HepG2 (cell line): ENCODE measurements at regions not wholly inside any gene's neighbourhood (a gene's known extent, or its start where the extent isn't known, plus 50 kb on each side); places are given as distances from the start of the nearest gene placed in this dataset.

ENCODE experiments used
- ATAC-seq: fragments of 200-7000 bp; cut with Tn5 transposase; 3 replicates; pipeline ENCODE4 v1.9.1; 2020; ENCODE audit warnings: mild to moderate bottlenecking, moderate library complexity
- BruUV-seq: library from RNA; stranded (reverse); fragments of 400-500 nt; replicated peaks from 2 replicates; lab custom pipeline; 2021; lab: Mats Ljungman, UMichigan
- CTCF ChIA-PET: fragments of 300-600 bp; formaldehyde crosslinking; extraction: SDS; loops from one replicate; lab custom pipeline; 2021; ENCODE audit warnings: low total read pairs, inconsistent platforms, low intra/inter-chr PET ratio; lab: Yijun Ruan, JAX
- POLR2A ChIA-PET: fragments of 350-600 bp; sonication (Branson Sonifier 250); formaldehyde crosslinking; loops from one replicate; lab custom pipeline; 2020; ENCODE audit warnings: antibody characterized with exemption, inconsistent platforms; lab: Yijun Ruan, JAX
- DNase-seq: peaks from one replicate; pipeline ENCODE4 v3.0.0-alpha.2; 2015; ENCODE audit warnings: low spot score
- FAIRE-seq: peaks from 3 replicates; lab custom pipeline; 2011; peaks lifted over from hg19 to GRCh38; lab: Jason Lieb, UNC
- H2AFZ ChIP-seq: one replicate; pipeline ENCODE4 v1.6.1; 2011; ENCODE audit warnings: low read length, inconsistent platforms
- H3K27ac ChIP-seq: fragments of 300-600 bp; 3 replicates; pipeline ENCODE4 v1.8.0; 2011; ENCODE audit warnings: mixed run types, mild to moderate bottlenecking, mixed read lengths, low read length, inconsistent platforms; ENCODE audit not compliant: insufficient read depth; ENCODE audit errors: extremely low read length
- H3K27me3 ChIP-seq, 2 experiments: fragments of 200-600 bp in 1 of 2; 2 replicates in 1 of 2; 3 replicates in 1 of 2; pipeline versions ENCODE4 v1.6.0 to v1.8.0; 2011; ENCODE audit warnings: low read length in 2 of 2, mild to moderate bottlenecking in 2 of 2, moderate library complexity in 2 of 2, inconsistent platforms in 1 of 2; ENCODE audit not compliant: insufficient read depth in 2 of 2, control insufficient read depth in 1 of 2
- H3K36me3 ChIP-seq, 2 experiments: fragments of 200-600 bp in 1 of 2; replicated peaks in 1 of 2; 2 replicates in 1 of 2; 3 replicates in 1 of 2; pipeline versions ENCODE4 v1.5.1 to v1.8.0; 2011; ENCODE audit warnings: low read length in 2 of 2, inconsistent platforms in 1 of 2; ENCODE audit not compliant: insufficient read depth in 2 of 2, control insufficient read depth in 1 of 2
- H3K4me1 ChIP-seq: 2 replicates; pipeline ENCODE4 v1.5.1; 2012; ENCODE audit warnings: low read length, inconsistent platforms; ENCODE audit not compliant: insufficient read depth
- H3K4me2 ChIP-seq: 2 replicates; pipeline ENCODE4 v1.6.0; 2011; ENCODE audit warnings: low read depth, low read length, inconsistent platforms
- H3K4me3 ChIP-seq, 3 experiments: fragments of 200-600 bp in 1 of 3; sonication (generic), shearing (Covaris generic) in 1 of 3; replicated peaks in 1 of 3; 2 replicates each; pipeline ENCODE4 v1.5.1; 2011 to 2016; ENCODE audit warnings: low read length in 3 of 3, inconsistent platforms in 2 of 3, low read depth in 2 of 3, mild to moderate bottlenecking in 2 of 3, control low read depth in 1 of 3, mixed read lengths in 1 of 3; ENCODE audit not compliant: insufficient read depth in 1 of 3
- H3K79me2 ChIP-seq: one replicate; pipeline ENCODE4 v1.6.1; 2011; ENCODE audit warnings: low read length, inconsistent platforms; ENCODE audit not compliant: insufficient read depth
- H3K9ac ChIP-seq: 2 replicates; pipeline ENCODE4 v1.6.0; 2011; ENCODE audit warnings: mild to moderate bottlenecking, low read depth, low read length, inconsistent platforms; ENCODE audit not compliant: insufficient read depth
- H3K9me3 ChIP-seq: 2 replicates; pipeline ENCODE4 v1.5.1; 2012; ENCODE audit warnings: mild to moderate bottlenecking, low read length
- H4K20me1 ChIP-seq: 2 replicates; pipeline ENCODE4 v1.6.0; 2011; ENCODE audit warnings: inconsistent platforms, mild to moderate bottlenecking, low read length, moderate library complexity; ENCODE audit not compliant: insufficient read depth
- ARNT2 ChIP-seq: sonication (generic); formaldehyde crosslinking; IDR thresholded peaks from 2 replicates; pipeline ENCODE4 v1.8.0; 2022; ENCODE audit warnings: mild to moderate bottlenecking, low read depth, missing genetic modification reagents, moderate library complexity
- ETV6 ChIP-seq: sonication (generic); formaldehyde crosslinking; conservative IDR thresholded peaks from 2 replicates; pipeline ENCODE4 v1.4.0; 2020; ENCODE audit warnings: missing genetic modification reagents
- HNF4A ChIP-seq: sonication (generic); formaldehyde crosslinking; IDR thresholded peaks from 2 replicates; pipeline ENCODE4 v1.4.0; 2020; ENCODE audit warnings: missing genetic modification reagents
- HNRNPLL ChIP-seq: fragments of 200-400 bp; formaldehyde crosslinking; IDR thresholded peaks from 2 replicates; pipeline ENCODE4 v1.6.1; 2017; ENCODE audit warnings: mild to moderate bottlenecking, low read depth, low read length; ENCODE audit not compliant: poor library complexity, severe bottlenecking
- KLF11 ChIP-seq: IDR thresholded peaks from 2 replicates; pipeline ENCODE4 v1.6.1; 2016; ENCODE audit warnings: missing compliant biosample characterization
- SRSF1 ChIP-seq: fragments of 200-400 bp; formaldehyde crosslinking; optimal IDR thresholded peaks from 2 replicates; pipeline ENCODE3; 2017; ENCODE audit warnings: mild to moderate bottlenecking, low read depth, low read length, moderate library complexity
- ZNF33B ChIP-seq: sonication (generic); formaldehyde crosslinking; IDR thresholded peaks from 2 replicates; pipeline ENCODE4 v1.5.1; 2020; ENCODE audit warnings: mild to moderate bottlenecking, missing genetic modification reagents
- ZNF383 ChIP-seq: sonication (generic); formaldehyde crosslinking; IDR thresholded peaks from 2 replicates; pipeline ENCODE4 v1.4.0; 2020; ENCODE audit warnings: missing genetic modification reagents, mild to moderate bottlenecking, borderline replicate concordance
- WGBS: methylation state at CpG from one replicate; pipeline ENCODE4 v1.1.6; 2017; ENCODE audit warnings: low lambda C conversion rate; 5-methylcytosine and 5-hydroxymethylcytosine counted together
- in situ Hi-C: cut with HindIII; loops from 2 replicates; pipeline ENCODE4 v1.10.0; 2017; ENCODE audit warnings: low pct_unique_long_range_greater_than_20kb; ENCODE audit not compliant: extremely low pct_ligation_motif_present
- intact Hi-C: fragments of 100-400 bp; cut with micrococcal nuclease; formaldehyde crosslinking; loops from one replicate; pipeline ENCODE4 v1.10.0; 2022; ENCODE audit not compliant: unreplicated experiment
- TF ChIP-seq, protein P1 (sequence below): sonication (generic); formaldehyde crosslinking; IDR thresholded peaks from 2 replicates; pipeline ENCODE4 v1.4.0; 2020; ENCODE audit warnings: missing genetic modification reagents

DNA sequence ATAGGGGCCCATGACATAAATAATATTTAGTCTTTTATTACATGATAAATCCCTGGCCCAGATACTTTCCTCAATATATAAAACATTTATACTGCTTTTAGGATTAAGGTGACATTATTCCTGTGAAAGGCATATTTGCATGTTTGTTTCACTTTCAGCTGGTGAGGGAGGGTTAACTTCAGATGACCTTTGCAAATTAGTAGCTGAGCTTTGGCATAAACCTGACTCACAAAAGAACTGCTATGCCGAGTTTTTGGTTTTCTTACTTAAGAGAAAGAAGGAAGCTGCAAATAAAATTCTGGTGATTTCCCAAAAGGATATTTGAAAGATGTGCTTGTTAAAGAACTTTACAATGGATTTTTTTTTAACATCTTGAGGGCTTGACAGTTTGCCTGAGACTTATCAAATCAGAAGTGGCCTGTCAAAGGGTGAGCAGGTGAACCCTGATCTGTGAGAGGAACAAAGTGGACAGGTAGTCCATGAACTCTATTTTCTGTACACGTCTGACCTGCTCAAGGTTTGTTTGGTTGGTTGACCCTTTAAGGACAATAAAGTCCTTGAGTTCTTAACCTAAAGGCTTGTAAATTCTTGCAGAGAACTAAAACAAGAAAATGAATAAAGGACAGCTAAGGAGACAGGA, 93.5 kb downstream of the FAM124B start (continued):
- TF ChIP-seq ZNF383 (no peak), KLF11 (CRISPR knock-in tag) (no peak), HNRNPLL (no peak), HNF4A (CRISPR knock-in tag) (no peak), ZNF33B (CRISPR knock-in tag) (no peak), SRSF1 (no peak), ARNT2 (no peak)
- TF ChIP-seq, protein P1, sequence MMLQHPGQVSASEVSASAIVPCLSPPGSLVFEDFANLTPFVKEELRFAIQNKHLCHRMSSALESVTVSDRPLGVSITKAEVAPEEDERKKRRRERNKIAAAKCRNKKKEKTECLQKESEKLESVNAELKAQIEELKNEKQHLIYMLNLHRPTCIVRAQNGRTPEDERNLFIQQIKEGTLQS (CRISPR knock-in tag): no peak
- TF ChIP-seq, all 625 proteins: peak for 0

DNA sequence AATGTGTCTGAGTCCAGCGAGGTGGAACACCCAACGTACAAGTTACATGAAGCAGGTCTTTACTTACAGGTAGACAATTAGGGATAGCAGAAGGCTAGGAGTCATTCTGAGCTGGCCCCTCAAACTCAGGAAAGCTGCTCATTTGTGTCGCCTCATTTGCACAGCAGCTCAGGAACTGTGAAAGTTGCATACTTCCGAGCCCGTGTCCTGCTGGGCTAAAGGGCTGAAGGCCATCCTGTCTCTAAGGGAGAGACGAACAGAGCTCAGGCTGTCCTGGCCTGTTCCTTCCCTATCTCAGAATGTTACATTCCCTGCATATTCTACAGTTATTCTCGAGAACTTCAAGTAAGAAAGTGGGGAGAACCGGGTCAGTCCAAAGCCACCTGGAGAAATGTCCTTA, 99.0 kb downstream of the FAM124B start:
- H3K79me2 ChIP-seq: no peaks in the 10 kb centered on the region
- H3K4me2 ChIP-seq: no peak overlapping the region
- DNase-seq: no peak
- TF ChIP-seq ETV6 (CRISPR knock-in tag): no peak
- intact Hi-C loops (no loop called here), in situ Hi-C loops (no loop called here)
- H3K36me3 ChIP-seq: no peaks in the 10 kb centered on the region
- H3K27me3 ChIP-seq: peaks cover 0 to 4% of the 10 kb centered on the region in 2 experiments; a peak in 3 of 5 replicates
- 26% methylated on average over 8 of the region's 8 CpGs for WGBS
- ChIA-PET CTCF (no interaction called here), POLR2A (no interaction called here)
- no peaks in the 10 kb centered on the region for H4K20me1 ChIP-seq
- H3K27ac ChIP-seq: no peak overlapping the region
- ATAC-seq: no peak; the same call in 2 of the 3 replicates
- H3K4me1 ChIP-seq: no peaks in the 10 kb centered on the region
- no peak overlapping the region for H3K9ac ChIP-seq
- no peak overlapping the region for H3K4me3 ChIP-seq
- BruUV-seq: no TSS peak
- H3K9me3 ChIP-seq: no peaks in the 10 kb centered on the region
- no peak overlapping the region for H2AFZ ChIP-seq
- FAIRE-seq: no peak
